HG03196 (cell line): ENCODE measurements at regions not wholly inside any gene's neighbourhood (a gene's known extent, or its start where the extent isn't known, plus 50 kb on each side); places are given as distances from the start of the nearest gene placed in this dataset.
"Not testable (repeated sequence)": the region's sequence is repeated elsewhere in the genome, so short reads cannot be mapped to it uniquely, and the experiment has no call there.

ENCODE experiments used
- ATAC-seq: cut with Tn5 transposase; IDR thresholded peaks from one replicate; pipeline ENCODE4 v1.9.1; 2021; ENCODE audit not compliant: unreplicated experiment

DNA sequence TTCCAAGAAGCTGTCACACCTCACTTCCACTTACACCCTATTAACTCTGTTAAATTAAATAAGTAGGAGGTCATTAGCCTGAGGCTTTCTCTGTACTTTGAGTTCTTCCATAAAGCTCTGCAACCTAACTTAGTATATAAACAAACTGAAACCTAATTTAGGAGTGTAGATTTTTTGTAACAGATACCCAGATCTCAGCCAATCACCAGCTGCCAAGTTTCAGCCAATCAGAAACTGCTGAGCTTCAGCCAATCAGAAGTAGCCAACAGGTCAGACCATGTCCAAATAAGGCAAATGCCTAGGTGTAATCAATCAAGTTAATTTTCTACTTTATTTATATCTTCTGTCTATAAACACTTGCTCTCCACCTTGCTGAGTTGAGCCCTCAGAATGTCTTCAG lies 142.7 kb upstream of the SULF2 start:
- no peak for ATAC-seq

DNA sequence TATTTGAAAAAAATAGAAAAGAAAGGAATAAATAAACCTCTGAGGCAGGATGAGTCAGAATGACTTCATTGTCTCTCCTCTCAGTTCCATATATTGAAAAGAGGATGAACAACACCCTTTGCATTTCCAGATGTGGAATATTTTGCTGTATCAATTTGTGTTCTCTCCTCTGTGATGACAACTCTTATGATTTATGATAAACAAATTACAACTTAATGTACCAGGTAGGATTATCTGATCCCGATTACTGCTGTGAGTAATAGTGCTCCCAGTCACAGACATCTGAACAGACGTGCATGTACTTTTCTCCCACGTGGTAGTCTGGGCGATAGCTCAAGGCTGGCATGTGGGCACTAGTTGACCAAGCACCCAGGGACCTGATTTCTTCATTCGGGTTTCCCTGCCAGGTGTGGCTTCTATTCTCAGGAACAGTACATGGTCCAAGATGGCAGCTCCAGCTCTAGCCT lies 142.1 kb upstream of the SULF2 start:
- no peak for ATAC-seq

DNA sequence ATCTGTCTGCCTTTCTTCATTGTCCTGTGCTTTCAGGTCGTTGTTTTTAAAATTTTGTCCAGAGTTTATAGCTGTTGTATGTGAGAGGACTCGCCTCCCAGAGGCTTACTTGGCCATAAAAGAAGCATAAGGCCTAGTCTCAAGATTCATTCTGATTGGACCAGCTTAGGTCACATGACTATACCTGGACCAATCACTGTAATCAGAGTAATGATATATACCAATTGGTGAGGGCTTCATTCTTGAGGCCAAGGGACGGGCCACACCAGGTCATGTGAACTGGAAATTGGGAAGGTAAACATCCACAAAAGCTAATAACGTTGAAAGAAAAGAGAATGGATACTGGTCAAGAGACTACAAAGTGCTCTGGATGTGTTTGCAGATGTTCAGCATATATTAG lies 141.4 kb upstream of the SULF2 start:
- no peak for ATAC-seq

DNA sequence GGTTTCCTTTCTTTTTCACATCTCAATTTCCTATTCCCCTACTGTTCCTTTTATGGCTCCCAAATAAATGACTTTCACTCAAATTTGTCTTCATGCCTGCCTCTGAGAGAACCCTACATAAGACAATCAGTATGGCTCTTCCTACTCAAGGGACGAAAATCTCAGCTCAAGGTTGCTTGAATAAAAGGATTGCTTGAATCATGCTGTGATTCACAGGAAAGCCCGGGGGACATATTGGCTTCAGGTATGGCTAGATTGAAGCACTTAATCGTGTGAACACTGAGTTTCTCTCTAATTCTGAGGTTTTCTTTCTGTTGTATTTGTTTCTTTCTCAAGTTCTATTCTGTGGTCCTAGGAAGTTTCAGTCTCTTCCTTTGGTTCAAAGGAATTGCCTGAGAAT lies 140.3 kb upstream of the SULF2 start:
- ATAC-seq = no peak

DNA sequence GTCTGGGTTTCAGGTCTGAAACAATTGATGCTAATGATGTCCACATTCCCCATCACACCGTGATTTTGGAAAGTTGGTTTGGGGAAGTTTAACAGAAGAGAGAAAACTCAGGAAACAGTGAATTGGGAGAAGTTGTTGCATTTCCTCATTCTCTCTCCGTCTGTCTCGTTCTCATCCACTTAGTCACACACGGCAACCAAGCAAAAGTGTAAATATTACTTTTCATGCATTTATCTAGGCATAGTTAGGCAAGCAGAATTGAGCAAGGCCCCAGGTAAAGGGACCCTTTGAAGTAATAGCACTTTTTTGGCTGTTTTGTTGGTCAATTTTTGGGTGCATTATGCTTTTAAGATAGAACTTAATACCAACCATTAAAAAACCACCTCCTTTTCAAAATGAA lies 137.0 kb upstream of the SULF2 start:
- no peak for ATAC-seq

DNA sequence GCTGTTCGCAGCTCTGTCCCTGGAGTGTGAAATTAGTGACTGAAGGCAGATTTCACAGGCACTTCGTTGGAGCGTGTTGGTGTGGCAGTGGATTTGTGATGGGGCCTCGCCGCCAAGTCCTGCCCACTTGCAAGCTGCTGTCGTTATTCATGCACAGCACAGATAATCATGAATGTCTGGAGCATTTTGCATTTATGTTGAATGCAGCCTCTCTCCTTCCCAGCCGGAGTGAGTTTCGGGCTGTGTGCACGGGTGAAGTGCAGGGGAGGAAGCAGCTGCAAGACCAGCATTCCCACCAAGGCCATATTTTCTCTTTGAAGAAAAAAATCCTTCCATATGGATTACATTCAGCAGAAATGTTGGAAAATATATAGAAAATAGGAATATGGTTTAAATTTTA lies 136.5 kb upstream of the SULF2 start:
- ATAC-seq = not testable (repeated sequence)

DNA sequence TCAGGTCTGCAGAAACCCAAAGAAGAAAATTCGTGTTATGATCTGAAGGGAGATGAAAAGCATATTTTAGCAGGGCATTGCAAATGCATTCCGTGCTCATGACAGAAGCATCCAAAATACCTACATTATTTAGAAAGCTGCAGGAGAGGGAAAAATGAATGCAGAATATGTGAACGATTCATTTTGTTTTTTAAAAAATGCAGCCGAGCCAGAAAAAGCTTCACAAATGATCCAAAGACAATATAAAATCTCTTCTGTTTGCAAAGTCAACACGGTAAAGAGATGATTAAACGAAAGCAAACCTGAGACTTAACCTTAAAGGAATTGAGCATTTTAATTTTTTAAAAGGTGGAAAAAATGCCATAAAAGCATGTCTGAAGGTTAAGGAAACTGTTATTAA lies 136.1 kb upstream of the SULF2 start:
- ATAC-seq = no peak

DNA sequence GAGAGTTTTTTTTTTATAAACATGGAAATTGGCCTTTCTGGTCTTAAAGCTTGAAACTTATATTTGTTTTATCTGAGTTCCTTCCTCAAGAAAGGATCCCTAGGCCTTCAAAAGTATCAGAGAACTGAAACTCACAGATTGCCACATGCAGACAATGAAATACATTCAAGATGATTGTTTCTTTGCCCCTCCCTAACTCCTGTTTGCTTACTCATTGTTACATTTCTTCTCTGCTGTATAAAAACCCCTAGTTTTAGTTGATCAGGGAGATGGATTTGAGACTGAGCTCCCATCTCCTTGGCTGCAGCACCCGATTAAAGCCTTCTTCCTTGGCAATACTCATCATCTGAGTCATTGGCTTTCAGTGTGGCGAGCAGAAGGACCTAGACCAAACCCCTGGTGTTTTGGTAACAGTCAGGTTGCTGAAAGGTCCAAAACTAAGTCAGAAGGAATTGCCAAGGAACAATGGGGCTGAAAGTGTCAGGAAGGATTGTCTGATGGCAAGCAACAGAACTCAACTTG lies 132.3 kb upstream of the SULF2 start:
- no peak for ATAC-seq

DNA sequence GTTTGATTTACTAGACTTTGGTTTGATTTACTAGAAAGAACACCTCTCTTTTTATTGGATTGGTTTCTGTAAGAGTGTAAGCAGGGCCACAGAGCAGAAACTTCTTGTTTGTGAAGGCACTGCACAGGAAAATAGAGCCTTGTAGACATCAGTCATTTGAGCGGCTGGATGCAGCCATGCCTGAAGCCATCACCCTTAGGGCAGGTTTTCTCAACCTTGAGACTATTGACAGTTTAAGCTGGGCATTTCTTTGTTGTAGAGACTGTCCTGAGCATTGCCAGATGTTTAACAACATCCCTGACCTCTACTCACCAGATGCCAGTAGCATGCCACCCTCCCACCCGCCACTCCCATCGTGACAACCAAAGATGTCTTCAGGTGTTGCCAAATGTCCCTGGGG lies 130.2 kb upstream of the SULF2 start:
- no peak for ATAC-seq

DNA sequence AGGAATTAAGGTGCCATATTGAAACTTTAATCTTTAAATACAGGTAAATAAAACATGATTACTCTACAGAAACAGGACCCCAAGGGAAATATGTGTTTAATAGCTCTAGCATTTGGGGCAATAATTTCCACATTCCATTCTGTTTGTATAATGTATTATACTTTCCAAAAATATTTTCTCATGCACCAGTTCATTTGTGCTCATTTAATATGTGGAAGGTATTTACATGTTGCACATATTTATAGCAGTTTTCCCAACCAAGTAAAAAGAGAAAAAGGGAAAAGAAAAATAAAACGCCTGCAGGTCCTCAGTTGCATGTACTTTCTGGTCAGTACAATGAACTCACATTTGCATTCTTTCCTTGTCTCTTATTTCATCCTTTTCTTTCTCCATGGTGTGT lies 129.5 kb upstream of the SULF2 start:
- ATAC-seq = no peak

DNA sequence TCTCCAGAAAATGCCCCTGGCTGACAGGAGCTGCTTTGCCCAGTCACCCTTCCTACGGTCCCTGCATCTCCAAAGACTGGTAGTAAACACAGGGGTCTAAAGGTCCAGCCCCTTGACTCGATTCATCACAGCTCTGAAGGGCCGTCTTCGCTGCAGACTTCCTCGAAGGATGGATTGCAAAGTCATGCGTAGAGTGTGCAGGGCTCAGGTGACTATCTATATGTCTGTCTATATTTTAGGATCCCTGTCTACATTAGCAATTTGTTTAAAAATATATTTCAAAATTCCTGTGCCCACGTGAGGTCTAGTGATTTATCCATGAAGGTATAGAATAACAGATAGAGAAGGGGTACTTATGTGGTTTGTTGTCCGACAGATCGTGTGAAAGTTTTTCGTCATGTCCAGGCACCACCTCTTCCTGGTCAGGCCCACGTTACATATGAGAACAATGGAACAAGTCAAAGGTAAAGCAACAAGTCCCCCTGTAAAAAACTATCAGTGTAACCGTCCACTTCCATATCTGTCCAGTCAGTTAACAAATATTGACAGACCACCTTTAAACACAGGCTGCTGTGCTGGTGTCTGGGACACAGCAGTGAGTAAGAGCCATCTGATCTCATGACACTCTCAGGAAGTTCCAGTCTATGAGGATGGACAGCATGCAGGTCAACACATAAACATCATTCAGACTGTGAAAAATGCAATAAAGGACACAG lies 127.7 kb upstream of the SULF2 start:
- not testable (repeated sequence) for ATAC-seq

DNA sequence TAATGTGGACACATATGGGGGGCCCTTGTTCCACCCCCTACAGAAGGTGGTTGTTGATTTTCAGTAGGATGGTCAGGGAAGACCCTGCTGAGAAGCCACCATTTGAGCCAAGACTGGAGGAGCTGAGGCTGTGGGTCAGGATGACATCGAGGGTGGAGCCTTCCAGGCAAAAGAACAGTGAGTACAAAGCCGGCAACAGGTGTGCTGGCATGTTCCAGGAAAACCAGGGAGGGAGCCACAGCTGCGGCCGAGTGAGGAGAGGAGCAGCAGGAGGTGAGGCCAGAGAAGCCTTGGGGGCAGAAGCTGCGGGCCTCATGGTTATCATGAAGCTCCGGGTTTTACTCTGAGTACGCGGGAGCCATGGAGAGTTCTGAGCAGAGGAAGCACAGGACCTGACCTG lies 126.9 kb upstream of the SULF2 start:
- ATAC-seq = not testable (repeated sequence)

DNA sequence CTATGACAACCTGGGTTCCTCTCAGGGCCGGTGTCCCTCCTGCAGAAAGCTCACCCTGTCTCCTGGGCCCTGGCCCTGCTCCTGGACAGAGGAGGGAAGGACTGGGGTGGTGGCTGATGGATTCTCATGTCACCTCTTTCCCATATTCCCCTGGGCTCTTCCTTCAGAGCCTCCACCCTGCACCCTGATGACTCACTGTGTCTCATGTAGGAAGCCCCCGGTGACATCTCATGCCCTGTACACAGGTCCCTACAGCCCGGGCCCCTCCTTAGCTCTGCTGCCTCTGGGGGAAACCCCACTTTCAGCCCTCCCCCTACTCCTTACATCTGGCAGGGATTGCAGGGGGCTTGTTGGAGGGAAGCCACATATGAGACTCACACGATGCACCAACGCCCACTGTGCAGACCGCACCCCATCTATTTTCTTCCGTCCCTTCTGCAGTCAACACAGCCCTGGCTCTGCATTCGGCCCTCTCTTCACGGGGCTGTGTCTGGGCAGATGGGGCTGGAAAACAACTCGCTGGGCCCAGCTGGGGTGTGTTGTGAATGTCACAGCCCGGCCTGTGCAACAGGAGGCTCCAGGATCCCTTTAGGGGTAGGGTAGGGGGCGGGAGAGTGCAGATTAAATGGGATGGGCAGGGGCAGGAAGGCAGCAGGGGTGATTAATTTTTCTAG lies 124.6 kb upstream of the SULF2 start:
- ATAC-seq = not testable (repeated sequence)

DNA sequence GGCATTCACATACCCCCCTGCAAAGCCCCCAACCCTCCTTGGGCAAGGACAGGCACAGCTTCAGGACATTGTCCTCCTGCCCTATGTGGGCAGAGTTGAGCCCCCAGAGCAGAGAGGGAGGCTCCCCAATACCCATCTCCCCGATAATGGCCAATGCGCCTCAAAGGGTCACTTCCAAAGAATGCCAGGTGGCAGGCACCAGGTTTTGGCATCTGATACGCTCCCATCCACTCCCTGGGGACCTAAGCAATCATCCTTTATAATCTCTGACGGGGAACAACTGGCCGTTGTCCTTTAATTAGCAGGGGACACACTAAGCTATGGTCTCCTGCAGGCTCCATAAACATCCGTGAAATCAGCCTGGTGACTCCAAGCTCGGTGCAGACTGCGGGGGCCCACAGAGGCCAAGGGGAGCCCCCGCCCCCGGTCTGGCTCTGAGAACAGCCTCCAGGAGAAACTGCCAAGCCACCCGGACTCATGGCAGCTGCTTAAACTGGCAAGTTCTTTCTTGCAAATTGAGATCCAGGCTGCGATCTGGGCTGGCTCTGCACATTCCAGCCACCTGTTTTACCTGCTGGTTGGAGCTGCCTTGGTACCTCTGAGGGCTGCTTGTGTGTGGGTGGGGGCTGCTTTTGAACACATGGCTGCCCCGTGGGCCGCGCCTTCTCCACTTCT lies 123.2 kb upstream of the SULF2 start:
- not testable (repeated sequence) for ATAC-seq

DNA sequence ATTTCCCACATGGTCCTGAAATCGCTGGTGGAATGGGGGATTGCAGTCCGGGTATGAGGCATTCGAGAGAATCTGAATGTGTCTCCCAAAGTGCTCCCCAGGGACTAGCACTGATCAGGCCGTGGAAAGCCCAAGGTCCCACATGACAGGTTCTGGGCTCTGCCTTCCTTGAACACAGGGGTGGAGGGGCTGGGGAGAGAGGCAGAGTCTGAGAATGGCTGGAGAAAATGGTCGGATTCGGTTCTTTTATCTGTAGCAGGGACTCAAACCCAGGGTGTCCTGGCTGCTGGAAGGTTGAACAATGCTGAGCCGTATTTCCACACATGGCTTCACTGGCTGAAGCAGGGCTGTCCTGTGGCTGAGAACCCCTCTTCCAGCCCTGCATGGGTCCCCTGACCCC lies 122.7 kb upstream of the SULF2 start:
- not testable (repeated sequence) for ATAC-seq

DNA sequence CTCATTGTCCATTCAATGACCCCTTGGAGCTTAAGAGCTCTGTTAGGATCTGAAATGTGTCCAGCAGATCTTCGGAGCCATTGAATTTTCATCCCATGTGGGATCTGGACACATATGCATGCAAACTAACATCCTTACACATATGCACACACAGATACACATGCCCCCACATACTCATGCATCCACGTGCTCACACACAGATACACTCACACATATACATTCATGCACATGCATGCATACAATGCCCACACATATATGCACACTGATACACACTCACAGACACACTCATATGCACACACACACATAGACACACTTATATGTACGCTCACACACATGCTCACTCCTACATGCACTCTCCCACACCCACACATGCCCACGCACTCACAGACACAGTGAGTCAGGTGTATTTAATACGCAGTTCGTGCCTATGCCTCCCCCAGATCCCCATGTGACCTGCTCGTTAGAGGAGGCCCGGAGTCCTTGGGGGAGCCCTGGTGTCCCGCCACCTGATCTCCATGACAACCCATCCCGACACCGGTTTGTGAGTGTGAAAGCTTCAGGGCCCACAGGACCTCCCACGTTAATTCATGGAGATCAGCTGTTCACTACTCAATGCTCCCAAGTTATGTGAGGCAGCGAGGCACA lies 121.9 kb upstream of the SULF2 start:
- no peak for ATAC-seq

DNA sequence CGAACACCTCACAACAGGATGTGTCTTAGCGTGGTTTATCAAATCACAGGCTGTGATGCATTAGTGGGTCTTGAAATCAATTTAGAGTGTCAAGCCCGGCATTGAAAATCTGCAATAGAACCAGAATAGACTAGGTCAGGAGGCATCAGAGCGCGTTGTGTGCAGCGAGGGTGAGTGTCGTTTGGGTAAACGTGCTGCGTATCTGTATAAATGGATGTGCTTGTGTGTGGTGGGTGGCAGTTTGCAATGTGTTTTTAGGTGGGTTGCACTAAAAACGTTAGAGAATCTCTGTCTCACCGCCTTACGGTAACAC lies 121.0 kb upstream of the SULF2 start:
- ATAC-seq = no peak

DNA sequence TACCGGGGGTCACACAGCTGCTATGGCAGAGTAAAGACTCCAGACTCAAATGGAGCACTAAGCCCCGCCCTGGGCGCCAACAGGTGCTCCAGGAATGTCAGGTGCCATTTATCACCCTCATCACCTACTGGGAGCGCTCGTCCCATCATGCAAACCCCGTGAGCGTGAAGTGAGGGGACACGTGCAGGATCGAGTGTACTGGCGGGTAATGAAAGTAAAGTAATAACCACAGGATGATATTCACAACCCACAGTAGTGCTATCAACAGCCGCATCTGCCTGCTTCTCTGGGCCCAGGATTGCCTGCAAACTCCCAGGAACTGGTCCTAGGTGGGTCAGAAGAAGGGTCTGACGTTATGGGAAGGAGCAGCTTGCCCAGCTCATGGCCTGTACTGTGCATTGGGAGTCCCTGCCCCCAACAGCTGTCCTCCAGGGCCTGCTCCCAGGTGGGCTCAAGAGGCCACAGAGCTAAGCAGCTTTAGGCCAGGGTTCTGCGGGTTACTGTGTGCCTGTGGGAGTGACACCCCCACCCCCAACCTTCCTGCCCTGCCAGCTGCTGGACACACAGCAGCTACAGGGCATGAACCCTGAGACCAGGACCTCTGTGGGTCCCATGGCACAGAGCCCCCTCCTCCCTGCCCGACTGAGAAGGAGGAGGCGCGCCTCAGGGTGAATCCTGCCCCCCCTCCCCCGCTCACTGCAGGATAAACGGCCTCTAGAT lies 120.5 kb upstream of the SULF2 start:
- no peak for ATAC-seq

DNA sequence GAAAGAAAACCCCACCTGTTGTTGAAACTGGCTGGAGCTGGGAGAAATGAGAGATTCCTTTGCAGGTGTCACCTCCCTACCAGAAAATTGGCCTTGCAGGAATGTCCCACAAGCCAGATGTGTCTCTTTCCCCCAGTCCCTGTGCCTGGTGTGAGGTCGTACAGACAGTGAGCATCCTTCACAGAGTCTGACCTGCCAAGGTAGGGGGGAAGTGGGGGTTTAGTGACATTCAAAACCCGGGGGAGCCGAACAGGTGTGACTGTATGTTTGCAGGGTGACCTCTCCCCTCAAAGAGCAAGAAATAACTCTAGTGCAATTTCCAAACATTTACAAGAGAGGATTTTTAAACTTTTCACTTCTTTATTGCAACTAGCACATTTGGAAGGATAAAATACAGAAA lies 117.7 kb upstream of the SULF2 start:
- ATAC-seq = not testable (repeated sequence)

DNA sequence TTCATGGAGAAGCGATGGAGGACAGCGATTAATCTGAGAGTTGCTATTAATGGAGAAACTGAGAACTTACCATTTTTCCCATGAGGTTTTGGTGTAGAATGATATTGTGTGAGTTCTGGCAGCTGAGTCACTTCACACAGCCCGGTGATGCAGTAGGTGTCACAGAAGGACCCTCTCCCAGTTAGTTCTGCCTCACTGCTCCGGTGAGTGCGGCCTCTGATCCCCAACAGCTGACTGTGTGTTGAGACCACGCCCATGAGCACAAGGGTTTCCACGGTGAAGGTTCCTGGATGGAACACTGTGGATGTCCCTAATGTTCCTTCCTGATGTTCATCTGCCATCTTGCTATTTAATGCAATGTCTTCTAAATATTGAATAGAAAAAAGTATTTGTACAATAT lies 114.0 kb upstream of the SULF2 start:
- ATAC-seq = not testable (repeated sequence)

DNA sequence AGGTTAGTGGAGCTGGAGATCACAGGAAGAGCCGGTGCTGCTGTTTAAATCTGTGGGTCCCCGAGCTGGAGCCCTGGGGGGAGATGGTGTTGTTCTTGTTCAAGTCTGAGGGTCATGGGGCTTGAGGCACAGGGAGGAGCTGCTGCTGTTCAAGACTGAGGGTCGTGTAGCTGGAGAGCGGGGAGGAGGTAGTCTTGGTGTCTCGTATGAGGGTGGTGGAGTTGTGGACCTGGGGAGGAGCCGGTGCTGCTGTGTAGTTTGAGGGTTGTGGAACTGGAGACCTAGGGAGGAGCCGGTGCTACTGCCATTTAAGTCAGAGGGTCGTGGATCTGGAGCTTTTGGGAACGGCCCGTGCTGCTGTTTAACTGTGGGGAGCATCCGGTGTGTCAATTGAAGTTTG lies 112.2 kb upstream of the SULF2 start:
- no peak for ATAC-seq
